Activated T-cell treated with anti-CD3 and anti-CD28 coated beads, Interleukin-2, amount 50 U/mL, for 72 hours (primary cell): ENCODE measurements at regions not wholly inside any gene's neighbourhood (a gene's known extent, or its start where the extent isn't known, plus 50 kb on each side); places are given as distances from the start of the nearest gene placed in this dataset.
"Not testable (repeated sequence)": the region's sequence is repeated elsewhere in the genome, so short reads cannot be mapped to it uniquely, and the experiment has no call there.

ENCODE experiments used
- ATAC-seq, 2 donors: fragments of 150-1000 bp; cut with Tn5 transposase; replicated peaks in 1 of 2; 2 replicates each; pipeline ENCODE4 v1.10.0; 2021; ENCODE audit warnings: moderate library complexity in 2 of 2, mild to moderate bottlenecking in 1 of 2
- DNase-seq, 2 donors: peaks; one replicate each; pipeline ENCODE4 v3.0.0; 2021 to 2022; ENCODE audit warnings: mixed read lengths in 1 of 2
- H3K27ac Mint-ChIP-seq: one replicate; pipeline ENCODE4 v1.8.0; 2022; ENCODE audit warnings: mild to moderate bottlenecking, moderate library complexity, mixed read lengths
- H3K27me3 Mint-ChIP-seq: one replicate; pipeline ENCODE4 v1.8.0; 2022; ENCODE audit warnings: low read depth, mixed read lengths
- H3K36me3 Mint-ChIP-seq, 2 donors: one replicate each; pipeline ENCODE4 v1.8.0; 2022; ENCODE audit warnings: mixed read lengths in 2 of 2, mild to moderate bottlenecking in 1 of 2; ENCODE audit not compliant: insufficient read depth in 2 of 2
- H3K4me1 Mint-ChIP-seq: one replicate; pipeline ENCODE4 v1.8.0; 2022; ENCODE audit warnings: low read depth, mixed read lengths
- H3K4me3 Mint-ChIP-seq, 2 donors: one replicate each; pipeline ENCODE4 v1.8.0; 2022; ENCODE audit warnings: mild to moderate bottlenecking in 2 of 2, mixed read lengths in 2 of 2, moderate library complexity in 2 of 2
- H3K9me3 Mint-ChIP-seq, 2 donors: one replicate each; pipeline ENCODE4 v1.8.0; 2022; ENCODE audit warnings: mixed read lengths in 2 of 2

- ATAC-seq (no peak), DNase-seq (no peak)
- no peak overlapping the region for H3K27ac Mint-ChIP-seq
- H3K9me3 Mint-ChIP-seq = no peaks in the 10 kb centered on the region
- H3K27me3 Mint-ChIP-seq = peaks cover 39% of the 10 kb centered on the region
- H3K36me3 Mint-ChIP-seq = no peaks in the 10 kb centered on the region
- no peak overlapping the region for H3K4me3 Mint-ChIP-seq
- H3K4me1 Mint-ChIP-seq = no peaks in the 10 kb centered on the region
Observed at GRCh38 chr12:53867216-53868012, 71.2 kb upstream of the HOXC13 start.

DNA sequence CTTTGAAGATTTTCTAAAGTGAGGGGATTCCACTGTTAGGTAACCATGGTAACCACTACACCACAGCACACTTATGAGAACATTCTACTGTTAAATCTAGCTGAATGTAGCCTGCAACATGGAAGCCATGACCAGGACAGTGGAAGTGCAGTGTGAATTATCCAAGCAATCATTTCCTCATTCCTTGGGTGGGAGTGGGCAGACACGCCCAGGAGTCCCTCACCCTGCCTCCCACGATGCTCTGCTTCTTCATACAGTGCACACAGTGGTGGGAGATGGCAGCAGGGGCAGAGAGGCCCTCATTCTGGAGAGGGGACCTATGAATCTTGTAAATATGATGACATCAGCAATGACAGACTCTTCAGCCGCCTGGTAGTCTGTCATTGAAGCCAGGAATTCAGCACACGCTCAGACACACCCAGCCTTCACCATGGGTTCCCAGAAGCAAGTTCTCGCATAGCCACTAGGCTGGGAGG lies 70.1 kb upstream of the HOXC13 start:
- no peaks in the 10 kb centered on the region for H3K4me1 Mint-ChIP-seq
- H3K36me3 Mint-ChIP-seq = no peaks in the 10 kb centered on the region
- H3K9me3 Mint-ChIP-seq = no peaks in the 10 kb centered on the region
- H3K27ac Mint-ChIP-seq = no peak overlapping the region
- no peak for ATAC-seq
- peaks cover 49% of the 10 kb centered on the region for H3K27me3 Mint-ChIP-seq
- no peak for DNase-seq
- H3K4me3 Mint-ChIP-seq = no peak overlapping the region

GRCh38 chr12:53869500-53869899 lies 69.1 kb upstream of the HOXC13 start:
- no peak for DNase-seq
- H3K4me3 Mint-ChIP-seq = no peak overlapping the region
- no peak for ATAC-seq
- H3K4me1 Mint-ChIP-seq = no peaks in the 10 kb centered on the region
- peaks cover 49% of the 10 kb centered on the region for H3K27me3 Mint-ChIP-seq
- no peaks in the 10 kb centered on the region for H3K36me3 Mint-ChIP-seq
- no peak overlapping the region for H3K27ac Mint-ChIP-seq
- no peaks in the 10 kb centered on the region for H3K9me3 Mint-ChIP-seq

- no peak overlapping the region for H3K4me3 Mint-ChIP-seq
- H3K27me3 Mint-ChIP-seq = peaks cover 54% of the 10 kb centered on the region
- DNase-seq (no peak), ATAC-seq (no peak)
- H3K4me1 Mint-ChIP-seq = no peaks in the 10 kb centered on the region
- H3K36me3 Mint-ChIP-seq = no peaks in the 10 kb centered on the region
- H3K9me3 Mint-ChIP-seq = no peaks in the 10 kb centered on the region
- no peak overlapping the region for H3K27ac Mint-ChIP-seq
Observed at GRCh38 chr12:53870117-53870516, 68.5 kb upstream of the HOXC13 start.

DNA sequence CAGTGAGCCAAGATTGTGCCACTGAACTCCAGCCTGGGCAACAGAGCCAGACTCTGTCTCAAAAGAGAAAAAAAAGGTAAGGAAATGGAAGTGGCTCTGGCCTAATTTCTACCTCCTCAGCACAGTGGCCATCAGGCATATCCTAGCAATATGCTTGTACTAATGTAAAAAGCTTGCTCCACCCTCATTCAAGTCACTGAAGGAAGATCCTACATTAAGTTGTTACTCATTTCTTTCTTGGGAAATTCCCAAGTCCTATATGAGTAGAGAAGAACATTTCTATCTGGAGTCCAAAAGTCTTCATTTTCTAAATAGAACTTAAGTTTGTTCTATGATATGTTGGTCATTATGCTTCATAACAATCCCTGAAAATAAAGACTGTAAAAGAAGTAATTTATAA lies 67.3 kb upstream of the HOXC13 start:
- Mint-ChIP-seq H3K9me3 (no peaks in the 10 kb centered on the region), H3K4me1 (no peaks in the 10 kb centered on the region), H3K27me3 (peaks cover 61% of the 10 kb centered on the region), H3K36me3 (no peaks in the 10 kb centered on the region), H3K4me3 (no peak overlapping the region), H3K27ac (no peak overlapping the region)
- ATAC-seq = no peak
- DNase-seq = no peak

GRCh38 chr12:53872367-53872766 lies 66.3 kb upstream of the HOXC13 start:
- Mint-ChIP-seq H3K4me1 (no peaks in the 10 kb centered on the region), H3K9me3 (no peaks in the 10 kb centered on the region), H3K27ac (no peak overlapping the region), H3K4me3 (no peak overlapping the region), H3K27me3 (peaks cover 66% of the 10 kb centered on the region), H3K36me3 (no peaks in the 10 kb centered on the region)
- DNase-seq = no peak
- no peak for ATAC-seq

DNA sequence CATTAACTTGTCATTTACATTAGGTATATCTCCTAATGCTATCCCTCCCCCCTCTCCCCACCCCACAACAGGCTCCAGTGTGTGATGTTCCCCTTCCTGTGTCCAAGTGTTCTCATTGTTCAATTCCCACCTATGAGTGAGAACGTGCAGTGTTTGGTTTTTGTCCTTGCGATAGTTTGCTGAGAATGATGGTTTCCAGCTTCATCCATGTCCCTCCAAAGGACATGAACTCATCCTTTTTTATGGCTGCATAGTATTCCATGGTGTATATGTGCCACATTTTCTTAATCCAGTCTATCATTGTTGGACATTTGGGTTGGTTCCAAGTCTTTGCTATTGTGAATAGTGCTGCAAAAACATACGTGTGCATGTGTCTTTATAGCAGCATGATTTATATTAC lies 60.7 kb upstream of the HOXC13 start:
- DNase-seq, H3K9me3 Mint-ChIP-seq, H3K4me3 Mint-ChIP-seq, H3K4me1 Mint-ChIP-seq, H3K36me3 Mint-ChIP-seq, H3K27ac Mint-ChIP-seq, ATAC-seq: not testable (repeated sequence)
- peaks cover 50% of the 10 kb centered on the region for H3K27me3 Mint-ChIP-seq

GRCh38 chr12:53887006-53887405 lies 51.6 kb upstream of the HOXC13 start:
- no peaks in the 10 kb centered on the region for H3K9me3 Mint-ChIP-seq
- no peaks in the 10 kb centered on the region for H3K36me3 Mint-ChIP-seq
- H3K27me3 Mint-ChIP-seq = peaks cover 69% of the 10 kb centered on the region
- no peaks in the 10 kb centered on the region for H3K4me1 Mint-ChIP-seq
- no peak for DNase-seq
- no peak for ATAC-seq
- H3K27ac Mint-ChIP-seq = no peak overlapping the region
- no peak overlapping the region for H3K4me3 Mint-ChIP-seq

- Mint-ChIP-seq H3K36me3 (no peaks in the 10 kb centered on the region), H3K9me3 (no peaks in the 10 kb centered on the region), H3K4me1 (no peaks in the 10 kb centered on the region), H3K4me3 (no peak overlapping the region), H3K27ac (no peak overlapping the region), H3K27me3 (peaks cover 64% of the 10 kb centered on the region)
- DNase-seq (no peak), ATAC-seq (no peak)
Observed at GRCh38 chr12:53887881-53888280, 50.8 kb upstream of the HOXC13 start.
